ENCODE measurements at regions not wholly inside any gene's neighbourhood (a gene's known extent, or its start where the extent isn't known, plus 50 kb on each side); places are given as distances from the start of the nearest gene placed in this dataset.

DNA sequence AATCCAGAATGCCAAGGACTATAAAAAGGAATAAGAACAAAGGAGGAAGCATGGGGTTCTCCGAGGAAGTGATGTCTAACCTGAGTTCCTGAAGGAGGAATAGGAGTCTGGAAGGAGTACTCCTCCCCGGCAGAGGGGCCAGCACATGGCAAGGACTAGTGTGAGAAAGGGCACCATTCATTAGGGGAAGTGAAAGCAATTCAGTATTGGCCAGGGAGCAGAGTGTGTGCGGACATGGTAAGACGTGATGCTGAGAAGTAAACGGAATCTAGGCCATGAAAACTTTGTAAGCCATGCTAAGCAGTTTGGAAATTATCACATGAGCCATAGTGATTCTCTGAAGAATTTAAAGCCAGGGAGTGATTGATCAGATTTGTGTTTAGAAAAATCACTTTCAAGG, 218.9 kb upstream of the PRDM1 start:
- intact Hi-C loops (cut with micrococcal nuclease) (no loop called here), dilution Hi-C loops (cut with MboI; ENCODE audit: extremely low pct_ligation_motif_present, low sequenced_read_pairs) (no loop called here)
- DNase-seq (ENCODE audit: low read depth, low spot score) (no peak), FAIRE-seq (no peak)
- H3K27me3 ChIP-seq (ENCODE audit: control insufficient read depth in 2 of 2, insufficient read depth in 2 of 2, low read length in 2 of 2), result no peaks in the 10 kb centered on the region
- H3K4me2 ChIP-seq (ENCODE audit: insufficient read depth, low read length), result no peak overlapping the region
- no peak overlapping the region for H3K27ac ChIP-seq (ENCODE audit: insufficient read depth, low read depth, low read length)
- no peak overlapping the region for H3K4me3 ChIP-seq (replicated peaks in 1 of 3; ENCODE audit: insufficient read depth in 1 of 3, low read depth in 1 of 3, low read length in 3 of 3)
- POLR2A ChIA-PET, result no interaction called here
- no peaks in the 10 kb centered on the region for H3K79me2 ChIP-seq (ENCODE audit: control insufficient read depth, insufficient read depth, low read length)
- H4K20me1 ChIP-seq (replicated peaks; ENCODE audit: control insufficient read depth, extremely low read depth, insufficient read depth, low read length), result no peaks in the 10 kb centered on the region
- CTCF ChIA-PET, result no interaction called here
- no peaks in the 10 kb centered on the region for H3K36me3 ChIP-seq (ENCODE audit: control insufficient read depth in 2 of 2, extremely low read depth in 1 of 2, insufficient read depth in 2 of 2, low read length in 2 of 2)
- no peak overlapping the region for H2AFZ ChIP-seq (ENCODE audit: low read depth, low read length)
- no peak overlapping the region for H3K9ac ChIP-seq (replicated peaks; ENCODE audit: extremely low read depth, insufficient read depth, low read length)
- H3K9me3 ChIP-seq (replicated peaks; ENCODE audit: control insufficient read depth, insufficient read depth, low read length), result no peaks in the 10 kb centered on the region
- TF ChIP-seq MYC (IDR thresholded peaks at IDR 0.05; ENCODE audit: low read depth, low read length), result no peak
- TF ChIP-seq, protein P1, sequence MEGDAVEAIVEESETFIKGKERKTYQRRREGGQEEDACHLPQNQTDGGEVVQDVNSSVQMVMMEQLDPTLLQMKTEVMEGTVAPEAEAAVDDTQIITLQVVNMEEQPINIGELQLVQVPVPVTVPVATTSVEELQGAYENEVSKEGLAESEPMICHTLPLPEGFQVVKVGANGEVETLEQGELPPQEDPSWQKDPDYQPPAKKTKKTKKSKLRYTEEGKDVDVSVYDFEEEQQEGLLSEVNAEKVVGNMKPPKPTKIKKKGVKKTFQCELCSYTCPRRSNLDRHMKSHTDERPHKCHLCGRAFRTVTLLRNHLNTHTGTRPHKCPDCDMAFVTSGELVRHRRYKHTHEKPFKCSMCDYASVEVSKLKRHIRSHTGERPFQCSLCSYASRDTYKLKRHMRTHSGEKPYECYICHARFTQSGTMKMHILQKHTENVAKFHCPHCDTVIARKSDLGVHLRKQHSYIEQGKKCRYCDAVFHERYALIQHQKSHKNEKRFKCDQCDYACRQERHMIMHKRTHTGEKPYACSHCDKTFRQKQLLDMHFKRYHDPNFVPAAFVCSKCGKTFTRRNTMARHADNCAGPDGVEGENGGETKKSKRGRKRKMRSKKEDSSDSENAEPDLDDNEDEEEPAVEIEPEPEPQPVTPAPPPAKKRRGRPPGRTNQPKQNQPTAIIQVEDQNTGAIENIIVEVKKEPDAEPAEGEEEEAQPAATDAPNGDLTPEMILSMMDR (IDR thresholded peaks at IDR 0.05; ENCODE audit: extremely low read depth in 1 of 2, insufficient read depth in 1 of 2, low read depth in 1 of 2, low read length in 2 of 2), result no peak
- TF ChIP-seq, protein P2, sequence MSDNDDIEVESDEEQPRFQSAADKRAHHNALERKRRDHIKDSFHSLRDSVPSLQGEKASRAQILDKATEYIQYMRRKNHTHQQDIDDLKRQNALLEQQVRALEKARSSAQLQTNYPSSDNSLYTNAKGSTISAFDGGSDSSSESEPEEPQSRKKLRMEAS (IDR thresholded peaks at IDR 0.05; ENCODE audit: insufficient read depth, insufficient read length), result no peak
- TF ChIP-seq POLR2A (IDR thresholded peaks at IDR 0.05; ENCODE audit: low read depth, low read length), result no peak
- no peak for TF ChIP-seq FOS (IDR thresholded peaks at IDR 0.05; ENCODE audit: borderline replicate concordance, insufficient read depth, low read length)
- TF ChIP-seq JUN (IDR thresholded peaks at IDR 0.05; ENCODE audit: borderline replicate concordance, insufficient read depth, insufficient read length, low read depth), result no peak
- TF ChIP-seq EZH2 (IDR thresholded peaks at IDR 0.05; ENCODE audit: borderline replicate concordance, low read depth, low read length, severe bottlenecking), result no peak
- BruUV-seq (replicated peaks), result no TSS peak
- H3K4me1 ChIP-seq (ENCODE audit: control insufficient read depth, extremely low read depth, insufficient read depth, low read length), result no peaks in the 10 kb centered on the region
- no peaks in the 10 kb centered on the region for H3K9me1 ChIP-seq (replicated peaks; ENCODE audit: control insufficient read depth, extremely low read depth, insufficient read depth, low read length)
